ENCODE measurements at regions not wholly inside any gene's neighbourhood (a gene's known extent, or its start where the extent isn't known, plus 50 kb on each side); places are given as distances from the start of the nearest gene placed in this dataset.

DNA sequence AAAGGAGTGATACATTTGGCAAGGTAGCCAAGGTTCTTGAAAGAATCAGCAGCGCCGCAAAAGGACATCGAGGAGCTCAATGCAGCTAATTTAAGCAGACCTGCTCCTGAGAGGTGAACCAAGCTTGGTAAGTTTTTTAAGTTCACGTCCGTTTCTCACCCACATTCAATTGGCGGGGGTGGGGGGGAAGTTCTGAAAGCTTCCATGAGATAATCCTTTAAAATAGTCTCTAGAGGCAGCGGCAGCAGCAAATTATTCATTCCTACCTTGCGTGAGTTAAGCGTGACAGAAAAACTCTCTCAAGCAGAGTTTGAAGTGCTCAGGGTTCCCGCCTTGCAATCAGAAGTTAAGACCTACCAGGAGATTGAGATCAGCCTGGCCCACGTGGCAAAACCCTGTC lies 97.3 kb upstream of the NHSL1 start:
- TF ChIP-seq, protein P1, sequence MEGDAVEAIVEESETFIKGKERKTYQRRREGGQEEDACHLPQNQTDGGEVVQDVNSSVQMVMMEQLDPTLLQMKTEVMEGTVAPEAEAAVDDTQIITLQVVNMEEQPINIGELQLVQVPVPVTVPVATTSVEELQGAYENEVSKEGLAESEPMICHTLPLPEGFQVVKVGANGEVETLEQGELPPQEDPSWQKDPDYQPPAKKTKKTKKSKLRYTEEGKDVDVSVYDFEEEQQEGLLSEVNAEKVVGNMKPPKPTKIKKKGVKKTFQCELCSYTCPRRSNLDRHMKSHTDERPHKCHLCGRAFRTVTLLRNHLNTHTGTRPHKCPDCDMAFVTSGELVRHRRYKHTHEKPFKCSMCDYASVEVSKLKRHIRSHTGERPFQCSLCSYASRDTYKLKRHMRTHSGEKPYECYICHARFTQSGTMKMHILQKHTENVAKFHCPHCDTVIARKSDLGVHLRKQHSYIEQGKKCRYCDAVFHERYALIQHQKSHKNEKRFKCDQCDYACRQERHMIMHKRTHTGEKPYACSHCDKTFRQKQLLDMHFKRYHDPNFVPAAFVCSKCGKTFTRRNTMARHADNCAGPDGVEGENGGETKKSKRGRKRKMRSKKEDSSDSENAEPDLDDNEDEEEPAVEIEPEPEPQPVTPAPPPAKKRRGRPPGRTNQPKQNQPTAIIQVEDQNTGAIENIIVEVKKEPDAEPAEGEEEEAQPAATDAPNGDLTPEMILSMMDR (IDR thresholded peaks at IDR 0.05; ENCODE audit: low read depth, low read length, missing input control): no peak
- TF ChIP-seq TAF1 (conservative IDR thresholded peaks at IDR 0.05): no peak
- TF ChIP-seq GABPA (IDR thresholded peaks at IDR 0.05 in 1 of 2, conservative IDR thresholded peaks at IDR 0.05 in 1 of 2): no peak
- TF ChIP-seq, protein P2, sequence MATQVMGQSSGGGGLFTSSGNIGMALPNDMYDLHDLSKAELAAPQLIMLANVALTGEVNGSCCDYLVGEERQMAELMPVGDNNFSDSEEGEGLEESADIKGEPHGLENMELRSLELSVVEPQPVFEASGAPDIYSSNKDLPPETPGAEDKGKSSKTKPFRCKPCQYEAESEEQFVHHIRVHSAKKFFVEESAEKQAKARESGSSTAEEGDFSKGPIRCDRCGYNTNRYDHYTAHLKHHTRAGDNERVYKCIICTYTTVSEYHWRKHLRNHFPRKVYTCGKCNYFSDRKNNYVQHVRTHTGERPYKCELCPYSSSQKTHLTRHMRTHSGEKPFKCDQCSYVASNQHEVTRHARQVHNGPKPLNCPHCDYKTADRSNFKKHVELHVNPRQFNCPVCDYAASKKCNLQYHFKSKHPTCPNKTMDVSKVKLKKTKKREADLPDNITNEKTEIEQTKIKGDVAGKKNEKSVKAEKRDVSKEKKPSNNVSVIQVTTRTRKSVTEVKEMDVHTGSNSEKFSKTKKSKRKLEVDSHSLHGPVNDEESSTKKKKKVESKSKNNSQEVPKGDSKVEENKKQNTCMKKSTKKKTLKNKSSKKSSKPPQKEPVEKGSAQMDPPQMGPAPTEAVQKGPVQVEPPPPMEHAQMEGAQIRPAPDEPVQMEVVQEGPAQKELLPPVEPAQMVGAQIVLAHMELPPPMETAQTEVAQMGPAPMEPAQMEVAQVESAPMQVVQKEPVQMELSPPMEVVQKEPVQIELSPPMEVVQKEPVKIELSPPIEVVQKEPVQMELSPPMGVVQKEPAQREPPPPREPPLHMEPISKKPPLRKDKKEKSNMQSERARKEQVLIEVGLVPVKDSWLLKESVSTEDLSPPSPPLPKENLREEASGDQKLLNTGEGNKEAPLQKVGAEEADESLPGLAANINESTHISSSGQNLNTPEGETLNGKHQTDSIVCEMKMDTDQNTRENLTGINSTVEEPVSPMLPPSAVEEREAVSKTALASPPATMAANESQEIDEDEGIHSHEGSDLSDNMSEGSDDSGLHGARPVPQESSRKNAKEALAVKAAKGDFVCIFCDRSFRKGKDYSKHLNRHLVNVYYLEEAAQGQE (IDR thresholded peaks at IDR 0.05): no peak
- TF ChIP-seq FOXA2 (IDR thresholded peaks at IDR 0.05): no peak
- no peak for TF ChIP-seq JUND (IDR thresholded peaks at IDR 0.05)
- no peak for TF ChIP-seq YY1 (IDR thresholded peaks at IDR 0.05)
